A549 (cell line): ENCODE measurements at regions not wholly inside any gene's neighbourhood (a gene's known extent, or its start where the extent isn't known, plus 50 kb on each side); places are given as distances from the start of the nearest gene placed in this dataset.

Experiments used
- ATAC-seq, 2 experiments: fragments of 200-7000 bp in 1 of 2; fragments of >200 bp in 1 of 2; cut with Nextera tagmentation in 1 of 2; cut with Tn5 transposase in 1 of 2; 3 replicates each; pipeline versions ENCODE4 v1.8.0 to v1.9.1; 2018 to 2020; ENCODE audit warnings: mild to moderate bottlenecking in 1 of 2, moderate library complexity in 1 of 2
- CTCF ChIA-PET: fragments of 300-600 bp; sonication (Branson Sonifier 250); formaldehyde crosslinking; extraction: SDS; loops from one replicate; lab custom pipeline; 2021; ENCODE audit warnings: antibody characterized with exemption, inconsistent platforms; lab: Yijun Ruan, JAX
- POLR2A ChIA-PET: fragments of 350-600 bp; formaldehyde crosslinking; extraction: SDS; loops from one replicate; lab custom pipeline; 2021; ENCODE audit warnings: antibody characterized with exemption, inconsistent platforms; lab: Yijun Ruan, JAX
- DNase-seq, 2 experiments: peaks; one replicate each; pipeline versions ENCODE4 v3.0.0 to v3.0.0-alpha.2; 2011 to 2016; ENCODE audit warnings: low read depth in 1 of 2, low spot score in 1 of 2
- FAIRE-seq: peaks from 2 replicates; lab custom pipeline; 2011; peaks lifted over from hg19 to GRCh38; lab: Jason Lieb, UNC
- H3K27ac ChIP-seq, 2 experiments: fragments of >200 bp; sonication (Bioruptor Twin); formaldehyde crosslinking; 3 replicates each; pipeline ENCODE4 v1.5.1; 2016 to 2017
- H3K4me1 ChIP-seq: fragments of >200 bp; sonication (Bioruptor Twin); formaldehyde crosslinking; 3 replicates; pipeline ENCODE4 v1.6.1; 2016
- H3K4me2 ChIP-seq: fragments of >200 bp; sonication (Bioruptor Twin); formaldehyde crosslinking; 3 replicates; pipeline ENCODE4 v1.6.1; 2016
- H3K4me3 ChIP-seq: fragments of >200 bp; sonication (Bioruptor Twin); formaldehyde crosslinking; 3 replicates; pipeline ENCODE4 v1.5.1; 2016
- H3K9me3 ChIP-seq: fragments of >200 bp; sonication (Bioruptor Twin); formaldehyde crosslinking; 3 replicates; pipeline ENCODE4 v1.6.1; 2016
- BCL3 ChIP-seq: fragments of >200 bp; sonication (Bioruptor Twin); formaldehyde crosslinking; IDR thresholded peaks from 3 replicates; pipeline ENCODE4 v1.6.1; 2016
- BHLHE40 ChIP-seq: IDR thresholded peaks from 2 replicates; pipeline ENCODE4 v1.6.1; 2012; ENCODE audit warnings: low read depth, low read length, inconsistent platforms
- CEBPB ChIP-seq, 2 experiments: fragments of >200 bp in 1 of 2; sonication (Bioruptor Twin) in 1 of 2; formaldehyde crosslinking in 1 of 2; IDR thresholded peaks; 2 replicates each; pipeline ENCODE4 v1.6.1; 2012 to 2016
- CHD4 ChIP-seq: fragments of 200-600 bp; sonication (generic); IDR thresholded peaks from 2 replicates; pipeline ENCODE4 v1.6.1; 2016; ENCODE audit warnings: antibody characterized with exemption, mild to moderate bottlenecking, borderline replicate concordance
- E2F6 ChIP-seq: IDR thresholded peaks from 2 replicates; pipeline ENCODE4 v1.6.1; 2012; ENCODE audit warnings: low read depth, borderline replicate concordance
- EHF ChIP-seq: fragments of 250-450 bp; sonication (Bioruptor Pico); IDR thresholded peaks from 2 replicates; pipeline ENCODE4 v1.5.0; 2020; ENCODE audit warnings: mild to moderate bottlenecking
- EHMT2 ChIP-seq: fragments of 200-600 bp; sonication (generic); IDR thresholded peaks from 2 replicates; pipeline ENCODE4 v1.6.1; 2016; ENCODE audit warnings: antibody characterized with exemption, low read depth, mild to moderate bottlenecking, moderate library complexity
- ELK1 ChIP-seq: fragments of 150-350 bp; IDR thresholded peaks from 2 replicates; pipeline ENCODE4 v1.6.1; 2014; ENCODE audit warnings: low read depth, mild to moderate bottlenecking, low read length
- GATA3 ChIP-seq: IDR thresholded peaks from 2 replicates; pipeline ENCODE4 v1.6.1; 2012; ENCODE audit warnings: borderline replicate concordance
- HES2 ChIP-seq: fragments of >200 bp; sonication (Bioruptor Twin); formaldehyde crosslinking; IDR thresholded peaks from 2 replicates; pipeline ENCODE4 v1.6.1; 2016
- HEYL ChIP-seq: fragments of 250-450 bp; sonication (Bioruptor Pico); IDR thresholded peaks from 2 replicates; pipeline ENCODE4 v1.8.0; 2021; ENCODE audit warnings: mild to moderate bottlenecking, moderate library complexity
- HOXB13 ChIP-seq: fragments of 250-450 bp; sonication (Bioruptor Pico); IDR thresholded peaks from 2 replicates; pipeline ENCODE4 v1.5.0; 2020; ENCODE audit warnings: low read depth, mild to moderate bottlenecking, moderate library complexity
- JUNB ChIP-seq: fragments of >200 bp; sonication (Bioruptor Twin); formaldehyde crosslinking; IDR thresholded peaks from 2 replicates; pipeline ENCODE4 v1.6.1; 2016
- KDM1A ChIP-seq: fragments of 200-600 bp; sonication (generic); IDR thresholded peaks from 2 replicates; pipeline ENCODE4 v1.6.1; 2016; ENCODE audit warnings: low read depth, mild to moderate bottlenecking
- MYC ChIP-seq: IDR thresholded peaks from 2 replicates; pipeline ENCODE4 v1.6.1; 2012; ENCODE audit warnings: mild to moderate bottlenecking, inconsistent platforms, low read length, improper control_type of control experiment, borderline replicate concordance
- NPAS2 ChIP-seq: fragments of 250-450 bp; sonication (Bioruptor Pico); IDR thresholded peaks from 2 replicates; pipeline ENCODE4 v1.8.0; 2022; ENCODE audit warnings: mild to moderate bottlenecking, moderate library complexity, borderline replicate concordance
- PBX3 ChIP-seq: IDR thresholded peaks from 2 replicates; pipeline ENCODE4 v1.6.1; 2012
- PHF8 ChIP-seq: fragments of 200-600 bp; sonication (generic); IDR thresholded peaks from 2 replicates; pipeline ENCODE4 v1.6.1; 2016; ENCODE audit warnings: low read depth, mild to moderate bottlenecking, antibody characterized with exemption, moderate library complexity, borderline replicate concordance
- POLR2A ChIP-seq: IDR thresholded peaks from 2 replicates; pipeline ENCODE4 v1.6.1; 2012; ENCODE audit warnings: mild to moderate bottlenecking, low read length
- RAD21 ChIP-seq, 2 experiments: fragments of >200 bp in 1 of 2; sonication (Bioruptor Twin) in 1 of 2; formaldehyde crosslinking in 1 of 2; IDR thresholded peaks in 1 of 2; conservative IDR thresholded peaks in 1 of 2; 2 replicates in 1 of 2; 3 replicates in 1 of 2; pipeline ENCODE4 v1.6.1; 2012 to 2018; ENCODE audit warnings: inconsistent platforms in 1 of 2
- RARB ChIP-seq: fragments of 250-450 bp; sonication (Bioruptor Pico); IDR thresholded peaks from 2 replicates; pipeline ENCODE4 v1.8.0; 2021; ENCODE audit warnings: mild to moderate bottlenecking, moderate library complexity
- RCOR1 ChIP-seq: fragments of 150-350 bp; IDR thresholded peaks from 2 replicates; pipeline ENCODE4 v1.6.1; 2014; ENCODE audit warnings: antibody characterized with exemption, low read length, low read depth
- RFX5 ChIP-seq: fragments of 450-650 bp; IDR thresholded peaks from 2 replicates; pipeline ENCODE4 v1.7.1; 2014; ENCODE audit warnings: antibody characterized with exemption, mild to moderate bottlenecking, moderate library complexity
- RNF2 ChIP-seq: fragments of 200-600 bp; sonication (generic); IDR thresholded peaks from 2 replicates; pipeline ENCODE4 v1.6.1; 2016; ENCODE audit warnings: low read depth, mild to moderate bottlenecking, antibody characterized with exemption, moderate library complexity, borderline replicate concordance
- SMC3 ChIP-seq: fragments of >200 bp; sonication (Bioruptor Twin); formaldehyde crosslinking; IDR thresholded peaks from 3 replicates; pipeline ENCODE4 v1.6.1; 2018; ENCODE audit warnings: inconsistent platforms
- TP53 ChIP-seq: fragments of 250-450 bp; sonication (Bioruptor Pico); IDR thresholded peaks from 2 replicates; pipeline ENCODE4 v1.5.0; 2021; ENCODE audit warnings: mild to moderate bottlenecking, moderate library complexity
- USF2 ChIP-seq: fragments of 450-650 bp; IDR thresholded peaks from 2 replicates; pipeline ENCODE4 v1.6.1; 2014; ENCODE audit warnings: antibody characterized with exemption
- ZFP36 ChIP-seq: fragments of 450-650 bp; IDR thresholded peaks from 2 replicates; pipeline ENCODE4 v1.6.1; 2014; ENCODE audit warnings: borderline replicate concordance; ENCODE audit not compliant: partially characterized antibody
- WGBS: methylation state at CpG from one replicate; pipeline ENCODE4 v1.1.6; 2017; ENCODE audit errors: missing lambda C conversion rate; 5-methylcytosine and 5-hydroxymethylcytosine counted together

- Histone ChIP-seq H3K4me2 (no peak overlapping the region), H3K4me1 (no peaks in the 10 kb centered on the region), H3K27ac (no peak overlapping the region), H3K4me3 (no peak overlapping the region), H3K9me3 (peaks cover 6% of the 10 kb centered on the region; the same call in 1 of the 3 replicates)
- 92% methylated on average over 18 of the region's 18 CpGs for WGBS
- CTCF ChIA-PET: interaction anchor here (1.2 to 1.7 kb wide), 3 partner anchors 14 to 43 kb away, joined by 3 to 7 read pairs (median 5); no protein-coding TSS in a partner anchor
- FAIRE-seq: no peak
- POLR2A ChIA-PET: no interaction called here
- DNase-seq: no peak
- 0 out of 6 replicates have a peak, but pooled peaks of 1 of the 2 experiments have one; percentile 35 for ATAC-seq
- TF ChIP-seq E2F6 (no peak), RARB (CRISPR knock-in tag) (no peak), BHLHE40 (no peak), ZFP36 (no peak), MYC (no peak), PHF8 (no peak), GATA3 (no peak), JUNB (no peak), HOXB13 (no peak), EHF (CRISPR knock-in tag) (no peak), RFX5 (no peak), BCL3 (no peak), ELK1 (no peak), RNF2 (no peak), SMC3 (no peak), TP53 (CRISPR knock-in tag) (no peak)
Observed at GRCh38 chr11:70771099-70771885, 373.0 kb downstream of the CTTN start.

GRCh38 chr11:70772950-70773349 lies 374.6 kb downstream of the CTTN start:
- no peak for DNase-seq
- no peak overlapping the region for H3K4me2 ChIP-seq
- no peak overlapping the region for H3K27ac ChIP-seq
- ChIA-PET POLR2A (no interaction called here), CTCF (no interaction called here)
- FAIRE-seq: no peak
- no peak overlapping the region for H3K4me3 ChIP-seq
- ATAC-seq: no peak
- TF ChIP-seq NPAS2 (CRISPR knock-in tag): no peak
- no peak for TF ChIP-seq POLR2A
- TF ChIP-seq BHLHE40: no peak
- TF ChIP-seq MYC: no peak
- H3K4me1 ChIP-seq: no peaks in the 10 kb centered on the region
- peaks cover 6% of the 10 kb centered on the region; the same call in 1 of the 3 replicates for H3K9me3 ChIP-seq
- WGBS: 96% methylated on average over 8 of the region's 8 CpGs

- H3K4me2 ChIP-seq: no peak overlapping the region
- WGBS: 90% methylated on average over 12 of the region's 12 CpGs
- POLR2A ChIA-PET: no interaction called here
- no peak overlapping the region for H3K4me3 ChIP-seq
- peaks cover 6% of the 10 kb centered on the region; the same call in 1 of the 3 replicates for H3K9me3 ChIP-seq
- H3K27ac ChIP-seq: no peak overlapping the region
- no peak for DNase-seq
- H3K4me1 ChIP-seq: no peaks in the 10 kb centered on the region
- CTCF ChIA-PET: no interaction called here
- ATAC-seq: no peak
- FAIRE-seq: no peak
- TF ChIP-seq RAD21 (conservative IDR thresholded peaks at IDR 0.05 in 1 of 2, IDR thresholded peaks at IDR 0.05 in 1 of 2) (no peak), NPAS2 (CRISPR knock-in tag) (no peak), HOXB13 (no peak), HEYL (CRISPR knock-in tag) (no peak), RCOR1 (no peak), CHD4 (no peak), RNF2 (no peak), EHMT2 (no peak), CEBPB (IDR thresholded peaks at IDR 0.05) (no peak), HES2 (no peak), PBX3 (no peak), KDM1A (no peak), USF2 (no peak)
Observed at GRCh38 chr11:70775386-70776075, 377.2 kb downstream of the CTTN start.
